MCF 10A (cell line): ENCODE measurements at regions not wholly inside any gene's neighbourhood (a gene's known extent, or its start where the extent isn't known, plus 50 kb on each side); places are given as distances from the start of the nearest gene placed in this dataset.

Experiments used
- BruUV-seq: library from RNA; stranded (reverse); fragments of 400-500 nt; replicated peaks from 2 replicates; lab custom pipeline; 2021; lab: Mats Ljungman, UMichigan
- CTCF ChIA-PET: fragments of 300-600 bp; sonication (Branson Sonifier 250); formaldehyde crosslinking; extraction: SDS; loops from one replicate; lab custom pipeline; 2021; ENCODE audit warnings: antibody characterized with exemption, inconsistent platforms; lab: Yijun Ruan, JAX
- POLR2A ChIA-PET: fragments of 300-600, 350-650 bp; sonication (Branson Sonifier 250); formaldehyde crosslinking; extraction: SDS; loops from one replicate; lab custom pipeline; 2020; ENCODE audit warnings: antibody characterized with exemption, inconsistent platforms; lab: Yijun Ruan, JAX
- DNase-seq: peaks from one replicate; pipeline ENCODE4 v3.0.0-alpha.2; 2018; ENCODE audit not compliant: unreplicated experiment
- H3K27ac Mint-ChIP-seq: one replicate; pipeline ENCODE4 v1.8.0; 2022; ENCODE audit warnings: mild to moderate bottlenecking, low read depth, mixed read lengths; ENCODE audit not compliant: unreplicated experiment
- H3K27me3 Mint-ChIP-seq: one replicate; pipeline ENCODE4 v1.8.0; 2022; ENCODE audit warnings: mixed read lengths; ENCODE audit not compliant: insufficient read depth, unreplicated experiment
- H3K36me3 Mint-ChIP-seq: one replicate; pipeline ENCODE4 v1.8.0; 2022; ENCODE audit warnings: mild to moderate bottlenecking, moderate library complexity, mixed read lengths; ENCODE audit not compliant: insufficient read depth, unreplicated experiment
- H3K4me1 Mint-ChIP-seq: one replicate; pipeline ENCODE4 v1.8.0; 2022; ENCODE audit warnings: mixed read lengths; ENCODE audit not compliant: insufficient read depth, unreplicated experiment
- H3K4me3 Mint-ChIP-seq: one replicate; pipeline ENCODE4 v1.8.0; 2022; ENCODE audit warnings: mild to moderate bottlenecking, moderate library complexity, mixed read lengths; ENCODE audit not compliant: unreplicated experiment
- H3K9me3 Mint-ChIP-seq: one replicate; pipeline ENCODE4 v1.8.0; 2022; ENCODE audit warnings: mixed read lengths; ENCODE audit not compliant: unreplicated experiment
- intact Hi-C: fragments of 100-400 bp; cut with micrococcal nuclease; formaldehyde crosslinking; loops from 2 replicates; pipeline ENCODE4 v1.14.1; 2022
- TF ChIP-seq, protein P1 (sequence below): fragments of 200-600 bp; IDR thresholded peaks from one replicate; pipeline ENCODE4 v1.8.0; 2022; ENCODE audit warnings: antibody characterized with exemption, mild to moderate bottlenecking; ENCODE audit not compliant: unreplicated experiment

DNA sequence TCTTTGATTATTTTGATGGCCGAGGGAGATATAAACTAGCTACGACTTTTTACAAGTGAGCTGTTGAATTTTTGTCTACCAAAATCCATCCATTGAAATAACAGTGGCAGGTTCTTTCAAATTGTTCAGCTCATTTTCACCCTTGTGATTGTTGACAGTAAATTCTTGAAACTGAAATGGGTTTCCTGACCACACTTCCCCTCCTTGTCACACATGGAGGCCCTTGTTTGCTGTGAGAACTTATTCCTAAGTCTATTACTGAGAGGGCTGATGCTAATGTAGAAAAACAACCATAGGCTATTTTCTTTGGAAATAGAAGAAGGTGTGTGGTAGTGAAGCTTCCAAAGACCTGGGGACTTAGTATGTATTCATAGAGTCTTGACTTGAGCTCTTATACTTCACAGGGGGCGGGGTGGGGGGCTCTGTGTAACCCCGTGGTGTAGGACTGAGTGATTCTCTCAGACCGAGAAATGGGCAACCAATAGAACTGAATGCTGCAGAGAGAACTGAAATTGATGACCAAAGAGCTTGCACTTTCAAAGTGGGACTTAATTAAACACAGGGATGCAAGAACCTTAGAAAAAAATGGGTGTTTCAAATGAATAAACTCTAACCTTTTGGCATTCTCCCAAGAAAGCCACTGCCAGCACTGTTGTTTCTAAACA lies 718.9 kb downstream of the CCSER2 start:
- no TSS peak for BruUV-seq
- Mint-ChIP-seq H3K4me1 (no peaks in the 10 kb centered on the region), H3K4me3 (no peak overlapping the region), H3K27ac (no peak overlapping the region), H3K9me3 (peaks cover 25% of the 10 kb centered on the region), H3K27me3 (no peaks in the 10 kb centered on the region), H3K36me3 (no peaks in the 10 kb centered on the region)
- TF ChIP-seq, protein P1, sequence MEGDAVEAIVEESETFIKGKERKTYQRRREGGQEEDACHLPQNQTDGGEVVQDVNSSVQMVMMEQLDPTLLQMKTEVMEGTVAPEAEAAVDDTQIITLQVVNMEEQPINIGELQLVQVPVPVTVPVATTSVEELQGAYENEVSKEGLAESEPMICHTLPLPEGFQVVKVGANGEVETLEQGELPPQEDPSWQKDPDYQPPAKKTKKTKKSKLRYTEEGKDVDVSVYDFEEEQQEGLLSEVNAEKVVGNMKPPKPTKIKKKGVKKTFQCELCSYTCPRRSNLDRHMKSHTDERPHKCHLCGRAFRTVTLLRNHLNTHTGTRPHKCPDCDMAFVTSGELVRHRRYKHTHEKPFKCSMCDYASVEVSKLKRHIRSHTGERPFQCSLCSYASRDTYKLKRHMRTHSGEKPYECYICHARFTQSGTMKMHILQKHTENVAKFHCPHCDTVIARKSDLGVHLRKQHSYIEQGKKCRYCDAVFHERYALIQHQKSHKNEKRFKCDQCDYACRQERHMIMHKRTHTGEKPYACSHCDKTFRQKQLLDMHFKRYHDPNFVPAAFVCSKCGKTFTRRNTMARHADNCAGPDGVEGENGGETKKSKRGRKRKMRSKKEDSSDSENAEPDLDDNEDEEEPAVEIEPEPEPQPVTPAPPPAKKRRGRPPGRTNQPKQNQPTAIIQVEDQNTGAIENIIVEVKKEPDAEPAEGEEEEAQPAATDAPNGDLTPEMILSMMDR = no peak
- CTCF ChIA-PET = interaction anchor here (0.7 kb wide), 1 partner anchor 494 kb away, joined by 3 read pairs; no protein-coding TSS in a partner anchor
- intact Hi-C loops = no loop called here
- POLR2A ChIA-PET = no interaction called here
- no peak for DNase-seq

GRCh38 chr10:85047979-85048378 lies 719.6 kb downstream of the CCSER2 start:
- H3K27me3 Mint-ChIP-seq = no peaks in the 10 kb centered on the region
- ChIA-PET POLR2A (no interaction called here), CTCF (no interaction called here)
- TF ChIP-seq, protein P1 = no peak
- no TSS peak for BruUV-seq
- intact Hi-C loops = no loop called here
- no peak overlapping the region for H3K4me3 Mint-ChIP-seq
- no peaks in the 10 kb centered on the region for H3K4me1 Mint-ChIP-seq
- H3K9me3 Mint-ChIP-seq = peaks cover 23% of the 10 kb centered on the region
- H3K36me3 Mint-ChIP-seq = no peaks in the 10 kb centered on the region
- no peak for DNase-seq
- H3K27ac Mint-ChIP-seq = no peak overlapping the region

- POLR2A ChIA-PET = no interaction called here
- Mint-ChIP-seq H3K4me1 (no peaks in the 10 kb centered on the region), H3K9me3 (peaks cover 16% of the 10 kb centered on the region), H3K36me3 (no peaks in the 10 kb centered on the region), H3K27me3 (no peaks in the 10 kb centered on the region), H3K27ac (no peak overlapping the region), H3K4me3 (no peak overlapping the region)
- BruUV-seq = no TSS peak
- intact Hi-C loops = no loop called here
- DNase-seq = peak; percentile 40
- TF ChIP-seq, protein P1 = no peak
- CTCF ChIA-PET = no interaction called here
Observed at GRCh38 chr10:85048644-85049043, 720.3 kb downstream of the CCSER2 start.

DNA sequence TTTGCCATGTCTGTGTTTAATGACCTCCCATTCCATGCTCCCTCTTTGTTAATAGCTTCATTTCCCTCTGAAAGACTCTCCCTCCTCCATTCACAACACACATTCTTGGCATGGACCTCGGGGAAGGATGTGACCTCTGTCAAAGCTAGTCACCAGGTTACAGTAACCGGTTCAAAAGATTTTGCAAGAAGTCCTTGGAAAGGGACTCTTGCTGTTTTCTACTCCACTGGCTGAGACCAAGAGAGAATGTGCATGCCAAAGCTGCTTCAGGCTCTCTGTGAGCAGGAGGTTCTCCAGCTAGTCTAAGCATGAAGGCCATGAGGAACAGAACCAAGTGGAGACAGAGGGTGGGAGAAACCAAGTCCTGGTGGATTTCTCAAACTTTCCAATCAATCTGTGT lies 732.6 kb downstream of the CCSER2 start:
- no peak overlapping the region for H3K4me3 Mint-ChIP-seq

More for the DNA sequence above, 732.6 kb downstream of the CCSER2 start:
- BruUV-seq = no TSS peak
- no peak overlapping the region for H3K27ac Mint-ChIP-seq
- no peaks in the 10 kb centered on the region for H3K36me3 Mint-ChIP-seq
- DNase-seq = no peak
- CTCF ChIA-PET = interaction anchor here (1.1 kb wide), 1 partner anchor 708 kb away, joined by 4 read pairs; no protein-coding TSS in a partner anchor
- intact Hi-C loops = no loop called here
- POLR2A ChIA-PET = no interaction called here
- TF ChIP-seq, protein P1 = no peak
- no peaks in the 10 kb centered on the region for H3K27me3 Mint-ChIP-seq
- H3K4me1 Mint-ChIP-seq = no peaks in the 10 kb centered on the region
- H3K9me3 Mint-ChIP-seq = peaks cover 65% of the 10 kb centered on the region
